AG04449 (cell line): ENCODE measurements at regions not wholly inside any gene's neighbourhood (a gene's known extent, or its start where the extent isn't known, plus 50 kb on each side); places are given as distances from the start of the nearest gene placed in this dataset.

Experiments used
- CTCF ChIA-PET: fragments of 350-600 bp; formaldehyde crosslinking; extraction: SDS; loops from one replicate; lab custom pipeline; 2021; ENCODE audit warnings: antibody characterized with exemption; lab: Yijun Ruan, JAX
- POLR2A ChIA-PET: fragments of 400-600, 350-600 bp; formaldehyde crosslinking; extraction: SDS; loops from one replicate; lab custom pipeline; 2020; ENCODE audit warnings: antibody characterized with exemption, inconsistent platforms; lab: Yijun Ruan, JAX
- DNase-seq: peaks from one replicate; pipeline ENCODE4 v3.0.0-alpha.2; 2010; ENCODE audit warnings: low read depth, low spot score
- H3K4me3 ChIP-seq: 2 replicates; pipeline ENCODE4 v1.5.1; 2011; ENCODE audit warnings: low read depth, mild to moderate bottlenecking, control low read depth, low read length
- CTCF ChIP-seq: IDR thresholded peaks from one replicate; pipeline ENCODE4 v1.5.1; 2011; ENCODE audit warnings: mild to moderate bottlenecking, moderate library complexity, low read length, control low read depth, inconsistent platforms; ENCODE audit not compliant: insufficient read depth; ENCODE audit errors: missing control alignments

- CTCF ChIA-PET = no interaction called here
- no peak overlapping the region for H3K4me3 ChIP-seq
- POLR2A ChIA-PET = no interaction called here
- no peak for TF ChIP-seq CTCF
- DNase-seq = no peak
These were observed 120.6 kb downstream of the BCHE start for GRCh38 chr3:165716592-165716991.

GRCh38 chr3:165713479-165713878 lies 123.7 kb downstream of the BCHE start:
- POLR2A ChIA-PET = no interaction called here
- CTCF ChIA-PET = no interaction called here
- no peak overlapping the region for H3K4me3 ChIP-seq

GRCh38 chr3:165712382-165712781 lies 124.8 kb downstream of the BCHE start:
- POLR2A ChIA-PET = no interaction called here
- no peak overlapping the region for H3K4me3 ChIP-seq
- CTCF ChIA-PET = no interaction called here
- TF ChIP-seq CTCF = no peak
- DNase-seq = no peak

More at GRCh38 chr3:165713479-165713878, 123.7 kb downstream of the BCHE start:
- DNase-seq = no peak
- no peak for TF ChIP-seq CTCF

GRCh38 chr3:165697910-165698309 lies 139.3 kb downstream of the BCHE start:
- POLR2A ChIA-PET = no interaction called here
- H3K4me3 ChIP-seq = no peak overlapping the region
- DNase-seq = no peak
- TF ChIP-seq CTCF = no peak
- CTCF ChIA-PET = no interaction called here

- CTCF ChIA-PET = no interaction called here
These were observed 140.7 kb downstream of the BCHE start for GRCh38 chr3:165696496-165696895.

GRCh38 chr3:165683947-165684346 lies 153.3 kb downstream of the BCHE start:
- ChIA-PET POLR2A (no interaction called here), CTCF (no interaction called here)
- DNase-seq = no peak

More at GRCh38 chr3:165696496-165696895, 140.7 kb downstream of the BCHE start:
- H3K4me3 ChIP-seq = no peak overlapping the region
- TF ChIP-seq CTCF = no peak
- POLR2A ChIA-PET = no interaction called here
- no peak for DNase-seq

More at GRCh38 chr3:165683947-165684346, 153.3 kb downstream of the BCHE start:
- no peak overlapping the region for H3K4me3 ChIP-seq
- TF ChIP-seq CTCF = no peak
